ENCODE measurements at regions not wholly inside any gene's neighbourhood (a gene's known extent, or its start where the extent isn't known, plus 50 kb on each side); places are given as distances from the start of the nearest gene placed in this dataset.

GRCh38 chr1:116266864-116267212 is 106.2 kb upstream of the ATP1A1 start:
- Histone ChIP-seq H3K36me3 (ENCODE audit: insufficient read depth) (no peaks in the 10 kb centered on the region), H3K4me3 (IDR thresholded peaks at IDR 0.05; ENCODE audit: insufficient read depth, low read depth, low read length) (no peak overlapping the region), H3K79me2 (ENCODE audit: insufficient read depth, low read depth) (no peaks in the 10 kb centered on the region), H3K27me3 (ENCODE audit: insufficient read depth, low read depth) (no peaks in the 10 kb centered on the region), H4K20me1 (ENCODE audit: insufficient read depth) (no peaks in the 10 kb centered on the region), H3K27ac (no peak overlapping the region; the same call in 1 of the 2 replicates), H3K4me1 (ENCODE audit: low read depth, poor library complexity, severe bottlenecking) (peaks cover 69% of the 10 kb centered on the region), H3K9ac (no peak overlapping the region), H3K4me2 (no peak overlapping the region), H2AFZ (ENCODE audit: low read depth) (no peak overlapping the region)
- TF ChIP-seq, protein P1, sequence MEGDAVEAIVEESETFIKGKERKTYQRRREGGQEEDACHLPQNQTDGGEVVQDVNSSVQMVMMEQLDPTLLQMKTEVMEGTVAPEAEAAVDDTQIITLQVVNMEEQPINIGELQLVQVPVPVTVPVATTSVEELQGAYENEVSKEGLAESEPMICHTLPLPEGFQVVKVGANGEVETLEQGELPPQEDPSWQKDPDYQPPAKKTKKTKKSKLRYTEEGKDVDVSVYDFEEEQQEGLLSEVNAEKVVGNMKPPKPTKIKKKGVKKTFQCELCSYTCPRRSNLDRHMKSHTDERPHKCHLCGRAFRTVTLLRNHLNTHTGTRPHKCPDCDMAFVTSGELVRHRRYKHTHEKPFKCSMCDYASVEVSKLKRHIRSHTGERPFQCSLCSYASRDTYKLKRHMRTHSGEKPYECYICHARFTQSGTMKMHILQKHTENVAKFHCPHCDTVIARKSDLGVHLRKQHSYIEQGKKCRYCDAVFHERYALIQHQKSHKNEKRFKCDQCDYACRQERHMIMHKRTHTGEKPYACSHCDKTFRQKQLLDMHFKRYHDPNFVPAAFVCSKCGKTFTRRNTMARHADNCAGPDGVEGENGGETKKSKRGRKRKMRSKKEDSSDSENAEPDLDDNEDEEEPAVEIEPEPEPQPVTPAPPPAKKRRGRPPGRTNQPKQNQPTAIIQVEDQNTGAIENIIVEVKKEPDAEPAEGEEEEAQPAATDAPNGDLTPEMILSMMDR (conservative IDR thresholded peaks at IDR 0.05; ENCODE audit: low read depth, low read length) = no peak

DNA sequence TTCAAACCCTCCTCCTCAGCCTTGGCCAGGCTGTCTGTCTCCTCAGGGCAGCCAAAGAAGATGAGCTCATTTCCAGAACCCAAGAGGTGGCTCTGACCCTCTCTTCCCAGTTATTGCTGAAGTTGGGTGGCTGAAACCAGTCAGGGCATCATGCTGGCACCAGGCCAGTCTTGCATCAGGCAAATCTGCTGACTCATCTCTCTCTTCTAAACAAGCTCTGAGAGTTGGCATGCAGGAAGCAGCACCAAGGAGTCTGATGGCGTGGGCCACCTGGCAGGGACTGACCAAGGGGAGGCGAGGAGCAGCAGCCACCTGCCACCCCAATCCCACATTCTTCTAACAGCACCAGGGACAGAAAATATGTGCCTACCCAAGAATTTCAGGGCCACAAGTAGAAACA is 104.8 kb upstream of the ATP1A1 start:
- H3K36me3 ChIP-seq (ENCODE audit: insufficient read depth) = no peaks in the 10 kb centered on the region
- H3K27ac ChIP-seq = peak overlapping the region; percentile 65
- peak overlapping the region; percentile 20; the same call in 1 of the 2 replicates for H2AFZ ChIP-seq (ENCODE audit: low read depth)
- H3K4me2 ChIP-seq = peak overlapping the region; percentile 34; the same call in 1 of the 2 replicates
- no peaks in the 10 kb centered on the region for H3K79me2 ChIP-seq (ENCODE audit: insufficient read depth, low read depth)
- no peaks in the 10 kb centered on the region for H3K27me3 ChIP-seq (ENCODE audit: insufficient read depth, low read depth)
- H3K9ac ChIP-seq = no peak overlapping the region
- H3K4me1 ChIP-seq (ENCODE audit: low read depth, poor library complexity, severe bottlenecking) = peaks cover 55% of the 10 kb centered on the region
- TF ChIP-seq, protein P1 (conservative IDR thresholded peaks at IDR 0.05; ENCODE audit: low read depth, low read length) = no peak
- H4K20me1 ChIP-seq (ENCODE audit: insufficient read depth) = no peaks in the 10 kb centered on the region
- H3K4me3 ChIP-seq (IDR thresholded peaks at IDR 0.05; ENCODE audit: insufficient read depth, low read depth, low read length) = no peak overlapping the region

GRCh38 chr1:116270316-116271057 is 102.6 kb upstream of the ATP1A1 start:
- TF ChIP-seq, protein P1 (conservative IDR thresholded peaks at IDR 0.05; ENCODE audit: low read depth, low read length) = no peak
- no peaks in the 10 kb centered on the region for H3K79me2 ChIP-seq (ENCODE audit: insufficient read depth, low read depth)
- no peaks in the 10 kb centered on the region for H4K20me1 ChIP-seq (ENCODE audit: insufficient read depth)
- H3K36me3 ChIP-seq (ENCODE audit: insufficient read depth) = no peaks in the 10 kb centered on the region
- H2AFZ ChIP-seq (ENCODE audit: low read depth) = no peak overlapping the region
- no peak overlapping the region for H3K9ac ChIP-seq
- H3K4me3 ChIP-seq (IDR thresholded peaks at IDR 0.05; ENCODE audit: insufficient read depth, low read depth, low read length) = no peak overlapping the region
- H3K27ac ChIP-seq = no peak overlapping the region
- H3K4me1 ChIP-seq (ENCODE audit: low read depth, poor library complexity, severe bottlenecking) = peaks cover 42% of the 10 kb centered on the region
- no peak overlapping the region for H3K4me2 ChIP-seq
- no peaks in the 10 kb centered on the region for H3K27me3 ChIP-seq (ENCODE audit: insufficient read depth, low read depth)

DNA sequence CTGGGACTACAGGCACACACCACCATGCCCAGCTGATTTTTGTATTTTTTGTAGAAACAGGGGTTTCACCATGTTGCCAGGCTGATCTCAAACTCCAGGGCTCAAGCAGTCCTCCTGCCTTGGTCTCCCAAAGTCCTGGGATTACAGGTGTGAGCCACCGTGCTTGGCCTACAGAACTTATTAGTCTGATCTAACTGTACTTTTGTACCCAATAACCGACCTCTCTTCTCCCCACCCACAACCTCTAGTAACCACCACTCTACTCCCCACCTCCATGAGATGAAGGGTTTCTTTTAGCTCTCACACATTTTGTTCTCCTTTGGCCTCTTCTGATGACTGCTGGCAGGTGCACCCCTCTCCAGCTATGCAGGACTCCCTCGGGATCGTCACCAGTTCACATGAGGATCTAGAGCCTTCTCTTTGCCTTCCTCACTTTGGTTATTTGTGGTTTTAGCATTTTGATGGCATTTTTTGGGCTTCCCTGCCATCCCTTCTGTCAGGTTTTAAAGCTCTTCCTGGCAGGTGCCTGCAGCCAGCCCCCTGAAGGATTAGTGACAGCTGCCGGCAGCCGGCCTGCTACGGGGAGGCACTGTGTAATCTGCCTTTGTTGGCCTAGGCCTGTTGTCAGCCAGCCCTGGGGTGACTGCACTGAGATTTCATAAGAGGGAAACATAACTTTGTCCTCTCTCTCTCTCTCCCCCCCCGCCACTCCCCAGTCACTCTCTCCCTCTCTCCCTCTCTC is 99.8 kb upstream of the ATP1A1 start:
- no peaks in the 10 kb centered on the region for H3K79me2 ChIP-seq (ENCODE audit: insufficient read depth, low read depth)
- TF ChIP-seq, protein P1 (conservative IDR thresholded peaks at IDR 0.05; ENCODE audit: low read depth, low read length) = no peak
- no peak overlapping the region for H3K27ac ChIP-seq
- no peak overlapping the region for H3K4me3 ChIP-seq (IDR thresholded peaks at IDR 0.05; ENCODE audit: insufficient read depth, low read depth, low read length)
- H3K9ac ChIP-seq = no peak overlapping the region
- H3K4me2 ChIP-seq = no peak overlapping the region
- no peaks in the 10 kb centered on the region for H4K20me1 ChIP-seq (ENCODE audit: insufficient read depth)
- H3K4me1 ChIP-seq (ENCODE audit: low read depth, poor library complexity, severe bottlenecking) = peaks cover 14% of the 10 kb centered on the region
- H2AFZ ChIP-seq (ENCODE audit: low read depth) = no peak overlapping the region
- no peaks in the 10 kb centered on the region for H3K27me3 ChIP-seq (ENCODE audit: insufficient read depth, low read depth)
- H3K36me3 ChIP-seq (ENCODE audit: insufficient read depth) = no peaks in the 10 kb centered on the region

All from KMS-11 (cell line).